Iris pigment epithelial cell (primary cell): ENCODE measurements at regions not wholly inside any gene's neighbourhood (a gene's known extent, or its start where the extent isn't known, plus 50 kb on each side); places are given as distances from the start of the nearest gene placed in this dataset.
A peak's percentile ranks its signal among the peaks of the same experiment; 100 is the strongest.
"Not testable (repeated sequence)": the region's sequence is repeated elsewhere in the genome, so short reads cannot be mapped to it uniquely, and the experiment has no call there.

Experiments
- DNase-seq: peaks from one replicate; pipeline ENCODE4 v3.0.0-alpha.2; 2011; ENCODE audit warnings: low read depth

GRCh38 chr5:130836729-130837649 is 328.1 kb downstream of the HINT1 start:
- DNase-seq = peak; percentile 10

- not testable (repeated sequence) for DNase-seq
Measured at GRCh38 chr5:130817598-130818384, 347.3 kb downstream of the HINT1 start.

- no peak for DNase-seq
Measured at GRCh38 chr5:130815246-130815645, 349.8 kb downstream of the HINT1 start.

GRCh38 chr5:130808691-130809090 is 356.4 kb downstream of the HINT1 start:
- no peak for DNase-seq

GRCh38 chr5:130805648-130806047 is 359.4 kb downstream of the HINT1 start:
- DNase-seq = no peak

GRCh38 chr5:130805036-130805435 is 360.0 kb downstream of the HINT1 start:
- DNase-seq = no peak

GRCh38 chr5:130801963-130802362 is 363.1 kb downstream of the HINT1 start:
- no peak for DNase-seq

GRCh38 chr5:130799015-130799414 is 366.0 kb downstream of the HINT1 start:
- no peak for DNase-seq

DNA sequence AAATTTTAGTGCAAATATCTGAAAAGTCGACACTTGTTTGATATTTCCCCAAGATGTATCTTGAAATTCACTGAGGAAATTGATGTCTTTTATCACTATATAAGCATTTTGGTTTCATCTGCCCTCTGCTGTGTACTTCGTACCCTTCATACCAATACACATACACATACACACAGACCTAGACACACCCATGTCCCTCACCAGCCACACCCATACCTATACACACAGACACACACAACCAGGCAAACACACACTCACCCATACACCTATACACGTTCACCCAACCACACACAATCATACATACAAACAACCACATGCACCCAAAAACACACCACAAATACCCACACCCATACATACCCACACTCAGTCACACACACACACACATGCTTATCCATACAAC is 367.8 kb downstream of the HINT1 start:
- no peak for DNase-seq

GRCh38 chr5:130796902-130797301 is 368.2 kb downstream of the HINT1 start:
- no peak for DNase-seq

GRCh38 chr5:130796032-130796431 is 369.0 kb downstream of the HINT1 start:
- DNase-seq = no peak

- no peak for DNase-seq
Measured at GRCh38 chr5:130795037-130795436, 370.0 kb downstream of the HINT1 start.

- DNase-seq = no peak
Measured at GRCh38 chr5:130777794-130778193, 387.3 kb downstream of the HINT1 start.

- peak; percentile 1 for DNase-seq
Measured at GRCh38 chr5:130773813-130774212, 391.2 kb downstream of the HINT1 start.

GRCh38 chr5:130762031-130762430 is 403.0 kb downstream of the HINT1 start:
- peak; percentile 16 for DNase-seq

- no peak for DNase-seq
Measured at GRCh38 chr5:130759061-130759460, 406.0 kb downstream of the HINT1 start.

GRCh38 chr5:130747556-130747955 is 417.5 kb downstream of the HINT1 start:
- no peak for DNase-seq

GRCh38 chr5:130746641-130747040 is 418.4 kb downstream of the HINT1 start:
- DNase-seq = not testable (repeated sequence)

DNA sequence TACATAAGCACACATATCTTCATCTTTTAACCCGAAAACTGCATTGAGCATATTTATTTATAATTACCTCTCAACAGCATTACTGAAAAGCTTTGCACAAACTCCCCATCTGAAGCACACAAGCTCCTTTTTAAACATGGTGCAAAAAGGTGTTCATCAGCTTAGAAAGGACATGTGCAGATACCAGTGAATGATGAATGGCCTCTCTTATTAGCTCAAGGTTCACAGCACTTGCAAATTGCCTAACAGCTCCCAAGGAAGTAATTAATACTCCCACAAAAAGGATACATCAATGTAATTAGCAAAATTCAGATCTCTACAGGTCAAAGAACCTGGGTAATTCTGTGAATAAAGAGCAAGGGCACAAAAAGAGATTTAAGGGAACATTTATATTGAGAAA is 422.0 kb downstream of the HINT1 start:
- no peak for DNase-seq

GRCh38 chr5:130740047-130740569 is 424.9 kb downstream of the HINT1 start:
- no peak for DNase-seq

DNA sequence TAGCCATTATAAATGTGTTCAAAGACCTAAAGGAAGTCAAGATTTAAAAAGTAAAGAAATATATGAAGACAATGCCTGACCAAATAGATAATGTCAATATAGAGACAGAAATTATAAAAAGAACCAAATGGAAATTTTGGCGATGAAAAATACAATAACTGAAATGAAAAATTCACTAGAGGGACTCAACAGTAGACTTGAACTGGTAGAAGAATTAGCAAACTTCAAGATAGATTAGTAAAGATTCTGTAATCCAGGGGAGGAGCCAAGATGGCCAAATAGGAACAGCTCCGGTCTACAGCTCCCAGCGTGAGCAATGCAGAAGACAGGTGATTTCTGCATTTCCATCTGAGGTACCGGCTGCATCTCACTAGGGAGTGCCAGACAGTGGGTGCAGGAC is 433.2 kb downstream of the HINT1 start:
- DNase-seq = no peak

DNA sequence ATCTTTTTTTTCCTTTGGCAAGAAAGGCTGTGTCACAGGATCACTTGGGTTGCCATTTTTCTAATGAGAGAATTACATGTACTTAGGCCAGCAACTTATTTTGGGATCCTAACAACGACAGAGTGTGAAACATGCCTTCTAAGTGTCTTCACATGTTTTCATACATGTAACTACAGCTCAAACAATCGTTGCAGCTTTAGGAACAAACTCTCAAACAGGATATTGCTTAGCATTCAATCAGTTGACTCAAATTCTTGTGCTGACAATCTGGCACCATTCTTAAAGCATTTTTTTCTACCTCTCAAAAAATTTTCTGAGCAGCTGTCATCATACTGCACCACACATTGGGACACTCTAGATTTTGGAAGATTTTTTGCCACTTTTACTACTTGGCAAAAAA is 435.5 kb downstream of the HINT1 start:
- no peak for DNase-seq

GRCh38 chr5:130727830-130728229 is 437.2 kb downstream of the HINT1 start:
- no peak for DNase-seq
